ENCODE measurements at regions not wholly inside any gene's neighbourhood (a gene's known extent, or its start where the extent isn't known, plus 50 kb on each side); places are given as distances from the start of the nearest gene placed in this dataset.

DNA sequence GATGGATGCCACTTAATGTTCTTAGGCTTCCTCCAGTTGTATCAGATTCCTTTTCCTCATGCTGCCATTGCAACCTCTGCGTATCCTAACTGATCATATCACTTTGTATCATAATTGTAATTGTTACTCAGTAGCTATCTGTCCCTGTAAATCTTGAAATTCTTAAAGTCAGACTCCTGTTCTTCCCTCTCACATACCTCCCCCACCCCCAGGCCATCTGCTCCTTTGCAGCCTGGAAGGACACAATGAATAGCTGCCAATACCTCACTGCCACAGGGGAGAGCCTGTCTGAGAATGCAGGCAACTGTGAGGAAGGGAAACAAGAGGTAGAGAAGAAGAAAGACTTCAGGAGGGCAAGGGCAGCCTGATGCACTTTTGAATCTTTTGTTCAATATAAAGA lies 228.5 kb downstream of the ENC1 start:
- DNase-seq (ENCODE audit: low spot score) = no peak
- intact Hi-C loops (cut with DNase I) = no loop called here

DNA sequence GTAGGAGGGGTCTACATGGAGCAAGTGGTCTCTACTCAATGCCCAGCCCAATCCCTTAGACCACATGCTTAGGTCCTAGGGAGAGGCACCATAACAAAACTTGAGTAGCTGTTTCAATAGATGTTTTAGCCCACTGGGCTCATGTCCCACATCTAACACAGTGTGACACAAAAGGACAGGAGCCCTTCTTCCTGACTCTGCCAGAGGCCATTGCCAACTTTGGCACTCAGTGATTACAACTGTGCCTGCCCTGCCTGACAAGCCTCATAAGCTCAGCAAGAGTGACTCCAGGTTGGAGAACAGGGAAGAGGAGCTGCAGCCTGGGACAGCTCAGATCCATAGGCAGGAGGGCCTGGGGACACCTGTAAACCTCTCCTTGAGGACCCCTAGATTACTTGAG lies 230.8 kb downstream of the ENC1 start:
- intact Hi-C loops (cut with DNase I) = no loop called here
- DNase-seq (ENCODE audit: low spot score) = no peak

DNA sequence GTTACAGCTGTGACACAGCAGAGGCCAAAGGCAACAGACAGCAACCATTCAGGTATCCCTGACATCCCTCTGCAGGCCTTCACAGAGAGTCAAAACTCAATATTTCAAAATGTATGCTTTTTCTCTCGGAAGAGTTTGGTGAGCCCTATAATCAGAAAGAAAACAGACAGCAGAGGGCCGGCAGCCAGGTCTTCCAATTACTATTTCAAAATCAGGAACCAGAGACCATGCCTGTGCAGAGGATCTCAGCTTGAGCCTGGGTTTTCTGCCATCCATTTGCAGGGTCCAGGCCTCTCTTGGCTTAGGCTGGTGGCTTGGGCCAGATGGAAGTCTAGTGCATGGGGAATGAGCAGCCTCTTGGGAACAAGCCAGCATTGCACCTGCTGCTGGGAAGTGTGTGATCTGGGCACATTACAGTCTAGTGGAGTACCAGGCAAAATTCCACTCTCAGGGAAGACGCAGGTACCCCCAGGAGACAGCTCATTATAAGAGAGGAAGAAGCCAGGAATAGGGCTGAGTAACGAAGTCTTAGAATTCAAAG lies 231.3 kb downstream of the ENC1 start:
- DNase-seq (ENCODE audit: low spot score) = no peak
- intact Hi-C loops (cut with DNase I) = no loop called here

DNA sequence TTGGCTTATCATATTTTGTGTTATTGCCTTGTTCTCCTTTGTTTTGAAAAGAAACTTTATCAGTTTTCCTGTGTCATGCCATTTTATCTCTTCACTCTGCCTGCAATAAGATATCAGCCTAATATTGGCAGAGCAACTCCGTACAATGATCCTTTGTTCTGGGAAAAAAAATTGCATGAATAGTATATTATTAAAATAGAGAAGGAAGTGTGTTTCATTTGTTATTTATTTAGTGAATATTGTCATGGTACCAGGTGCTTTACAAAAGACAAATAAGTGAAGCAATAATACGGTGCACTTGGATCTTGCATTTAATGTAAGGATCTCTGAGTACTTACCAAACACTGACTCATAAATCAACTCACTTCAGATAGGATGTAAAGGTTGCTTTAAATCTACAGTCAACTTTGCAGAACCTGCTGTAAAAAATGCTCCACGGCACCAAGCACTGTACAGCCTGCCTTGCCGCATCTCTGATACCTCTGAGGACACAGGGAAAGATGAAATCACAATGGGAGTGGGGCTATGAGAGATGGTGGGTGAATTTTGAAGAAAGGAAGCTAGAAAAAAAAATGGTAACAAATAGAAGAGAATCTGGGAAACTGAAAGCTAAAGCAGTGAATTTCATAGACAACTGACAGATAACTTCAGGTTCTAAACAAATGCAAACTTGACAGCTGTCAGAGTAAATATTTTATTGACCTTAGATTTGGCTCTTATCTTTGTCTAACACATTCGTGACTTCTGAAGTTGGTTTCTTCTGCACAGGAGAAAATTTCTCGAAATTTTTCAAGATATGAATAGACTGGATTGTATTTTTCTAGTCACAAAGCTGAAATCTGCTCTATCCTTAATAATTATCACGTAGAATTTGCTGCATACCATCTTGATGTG lies 232.1 kb downstream of the ENC1 start:
- DNase-seq (ENCODE audit: low spot score) = no peak
- intact Hi-C loops (cut with DNase I) = no loop called here

DNA sequence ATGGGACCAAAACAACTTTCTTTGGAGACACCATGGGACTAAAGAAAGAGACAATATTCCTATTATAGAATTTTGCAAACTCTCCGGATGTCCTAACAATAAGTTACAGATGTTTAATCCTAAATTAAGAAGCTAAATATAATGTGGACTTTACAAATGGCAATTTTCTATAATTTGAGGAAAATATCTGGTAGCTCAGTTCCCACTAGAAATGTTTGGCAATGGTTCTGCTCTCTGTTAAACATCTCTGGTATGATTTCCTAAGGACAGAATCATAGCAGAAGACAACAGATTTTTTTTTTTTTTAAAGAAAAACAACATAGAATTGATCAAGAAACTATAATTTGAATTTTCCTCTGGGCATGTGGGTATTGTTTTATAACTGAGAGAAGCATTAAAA lies 232.8 kb downstream of the ENC1 start:
- intact Hi-C loops (cut with DNase I) = no loop called here

DNA sequence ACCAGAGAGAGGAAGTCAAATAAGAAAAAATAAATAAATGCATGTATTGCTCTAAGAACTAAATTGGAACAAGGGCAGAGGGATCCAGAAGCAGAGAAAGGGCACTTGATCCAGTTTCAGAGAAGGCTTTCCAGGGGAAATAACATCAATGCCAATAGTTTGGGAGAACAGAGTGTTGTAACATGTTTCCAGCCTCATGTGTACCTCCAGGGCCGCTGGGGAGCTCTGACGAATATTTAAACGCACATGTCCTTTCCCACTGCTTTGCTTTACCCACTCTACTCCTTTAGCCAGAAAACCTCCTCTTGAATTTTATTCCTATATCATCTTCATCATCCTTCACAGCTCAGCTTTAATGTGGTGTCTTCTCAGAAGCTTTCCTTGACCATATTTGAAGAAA lies 233.7 kb downstream of the ENC1 start:
- DNase-seq (ENCODE audit: low spot score) = no peak
- intact Hi-C loops (cut with DNase I) = no loop called here

More for the DNA sequence above, 232.8 kb downstream of the ENC1 start:
- no peak for DNase-seq (ENCODE audit: low spot score)

DNA sequence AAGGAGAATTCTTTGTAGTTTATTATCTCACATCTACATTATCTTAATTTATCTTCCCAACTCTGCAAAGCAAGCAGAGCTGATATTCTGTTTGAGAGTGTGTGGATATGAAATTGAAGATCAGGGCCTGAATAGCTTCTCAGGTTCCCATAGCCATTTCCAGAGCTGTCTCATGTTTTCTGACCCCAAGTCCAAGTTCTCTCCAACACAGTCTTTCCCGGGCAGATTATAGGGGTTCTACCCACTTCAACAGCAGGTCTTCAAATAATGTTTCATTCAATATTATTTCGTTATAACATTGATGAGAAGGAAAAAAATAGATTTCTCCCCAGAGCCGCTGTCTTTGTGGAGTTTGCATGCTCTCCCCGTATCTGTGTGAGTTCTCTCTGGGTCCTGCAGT lies 234.9 kb downstream of the ENC1 start:
- no peak for DNase-seq (ENCODE audit: low spot score)
- intact Hi-C loops (cut with DNase I) = no loop called here

DNA sequence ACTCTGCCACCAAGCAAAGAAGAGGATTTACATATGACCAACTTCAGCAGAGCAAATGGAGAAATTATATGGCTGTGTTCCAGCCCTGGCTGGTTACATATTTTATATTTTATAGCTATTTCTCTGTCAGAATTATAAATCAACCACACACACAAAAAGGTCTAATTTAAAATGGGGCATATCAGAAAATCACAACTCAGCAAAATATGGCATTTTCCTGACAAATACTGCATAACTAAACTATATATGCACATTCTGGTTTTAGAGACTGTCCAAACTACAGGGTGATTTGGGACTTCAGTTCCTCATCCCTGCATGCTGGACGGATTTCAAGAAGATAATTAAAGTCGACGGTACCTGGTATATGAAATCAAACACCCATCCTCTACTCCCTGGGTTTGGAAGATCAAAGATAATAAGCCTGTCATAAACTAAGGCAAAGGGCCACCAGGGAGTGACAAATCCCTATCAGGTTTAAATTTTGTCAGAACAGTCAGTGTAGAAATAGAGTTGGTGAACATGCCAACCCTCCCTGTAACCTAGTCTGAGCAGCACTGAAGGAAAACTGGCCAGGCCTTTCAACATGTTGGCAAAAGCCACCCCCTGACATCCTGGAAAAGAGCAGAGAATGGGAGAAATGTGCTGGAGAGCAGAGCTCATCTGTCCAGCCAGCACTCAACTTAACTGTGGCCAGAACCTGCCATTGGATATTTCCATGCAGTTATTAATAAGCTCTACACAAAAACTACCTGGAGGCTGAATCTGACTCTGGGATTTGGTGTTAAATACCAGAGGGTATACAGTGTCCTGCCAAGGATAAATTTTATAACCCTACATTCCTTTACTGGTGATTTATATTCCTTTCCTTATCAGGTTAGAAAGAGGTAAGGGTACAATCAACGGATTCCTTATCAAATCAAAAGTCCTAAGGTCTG lies 235.7 kb downstream of the ENC1 start:
- intact Hi-C loops (cut with DNase I) = no loop called here
- no peak for DNase-seq (ENCODE audit: low spot score)

DNA sequence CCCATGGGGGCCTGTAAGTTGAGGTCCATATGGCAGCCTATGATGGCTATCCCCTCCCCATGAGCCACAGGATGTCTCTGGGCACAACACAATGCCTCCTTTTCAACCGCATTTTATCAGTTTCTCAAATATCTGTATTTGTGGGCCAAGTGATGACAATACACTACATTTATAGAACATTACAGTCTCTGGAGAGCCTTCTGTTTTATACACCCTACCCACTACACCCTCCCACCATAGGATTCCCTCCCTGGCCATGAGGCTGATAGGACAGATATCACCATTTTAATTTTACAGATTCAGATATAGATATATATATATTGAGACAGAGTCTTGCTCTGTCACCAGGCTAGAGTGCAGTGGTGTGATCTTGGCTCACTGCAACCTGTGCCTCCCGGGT lies 236.8 kb downstream of the ENC1 start:
- intact Hi-C loops (cut with DNase I) = no loop called here
- DNase-seq (ENCODE audit: low spot score) = no peak

DNA sequence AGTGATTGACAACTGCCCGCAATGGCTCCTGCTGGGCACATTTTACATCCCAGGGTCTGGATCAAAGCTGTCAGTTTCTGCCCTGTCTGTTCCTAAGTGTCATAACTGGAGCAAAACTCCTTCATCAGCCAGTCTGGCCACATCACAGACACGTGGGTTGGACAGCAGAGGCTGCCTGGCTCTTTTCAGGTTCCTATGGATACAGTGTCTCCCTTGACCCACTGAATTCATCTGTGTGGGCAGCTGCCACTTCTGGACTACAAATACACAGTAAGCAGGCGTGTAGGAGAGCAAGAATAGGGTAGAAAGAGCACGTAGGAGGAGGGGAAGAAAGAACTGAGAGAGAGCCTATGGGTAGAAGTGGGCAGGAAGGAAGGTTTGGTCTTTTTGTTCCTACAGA lies 238.0 kb downstream of the ENC1 start:
- intact Hi-C loops (cut with DNase I) = no loop called here
- no peak for DNase-seq (ENCODE audit: low spot score)

DNA sequence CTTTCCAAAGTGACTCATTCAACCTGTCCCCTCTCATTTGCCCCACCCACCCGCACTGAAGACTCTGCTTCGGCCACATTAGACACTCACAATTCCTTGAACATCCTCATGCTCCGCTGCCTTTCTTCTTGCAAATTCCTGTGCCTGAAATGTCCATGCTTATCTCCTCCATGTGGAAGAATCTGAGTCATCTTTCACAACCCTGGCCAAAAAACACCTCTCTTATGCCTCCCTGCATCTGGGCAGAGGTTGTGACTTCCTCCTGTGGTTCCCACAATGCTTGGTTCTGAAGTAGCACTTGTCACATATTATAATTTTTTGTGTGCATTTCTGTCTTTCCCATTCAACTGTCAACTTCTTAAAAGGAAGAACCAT lies 238.6 kb downstream of the ENC1 start:
- intact Hi-C loops (cut with DNase I) = no loop called here
- no peak for DNase-seq (ENCODE audit: low spot score)

DNA sequence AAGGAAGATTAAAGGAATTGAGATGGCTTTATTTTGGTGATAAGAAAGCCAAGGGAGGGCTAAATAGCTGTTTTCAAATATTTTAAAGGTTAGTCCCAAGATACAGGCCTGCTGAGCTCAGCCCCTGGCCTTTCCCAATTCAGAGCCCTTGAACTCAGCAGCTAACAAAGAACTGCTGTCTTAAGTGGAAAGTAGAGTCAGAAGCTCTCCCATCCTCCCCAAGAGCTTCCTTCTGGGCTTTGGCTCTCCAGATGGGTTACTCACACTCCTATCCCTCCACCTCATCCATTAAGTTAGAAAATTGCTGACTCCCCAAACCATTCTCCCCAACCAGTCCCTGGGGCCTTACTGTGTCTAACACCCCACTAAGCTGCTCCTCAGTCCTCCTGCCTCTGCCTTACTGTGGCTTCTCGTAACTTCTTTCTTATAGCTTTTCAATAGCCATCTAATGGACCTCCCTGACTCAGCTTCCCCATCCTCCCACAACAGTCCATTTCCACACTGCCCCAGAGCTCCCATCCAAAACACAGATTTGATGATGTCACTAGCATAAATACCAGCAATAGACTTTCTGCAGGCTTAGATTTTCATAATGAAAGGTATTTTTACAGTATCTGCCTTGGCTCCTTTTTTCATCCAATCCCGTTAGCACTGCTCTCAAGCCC lies 239.1 kb downstream of the ENC1 start:
- no peak for DNase-seq (ENCODE audit: low spot score)

DNA sequence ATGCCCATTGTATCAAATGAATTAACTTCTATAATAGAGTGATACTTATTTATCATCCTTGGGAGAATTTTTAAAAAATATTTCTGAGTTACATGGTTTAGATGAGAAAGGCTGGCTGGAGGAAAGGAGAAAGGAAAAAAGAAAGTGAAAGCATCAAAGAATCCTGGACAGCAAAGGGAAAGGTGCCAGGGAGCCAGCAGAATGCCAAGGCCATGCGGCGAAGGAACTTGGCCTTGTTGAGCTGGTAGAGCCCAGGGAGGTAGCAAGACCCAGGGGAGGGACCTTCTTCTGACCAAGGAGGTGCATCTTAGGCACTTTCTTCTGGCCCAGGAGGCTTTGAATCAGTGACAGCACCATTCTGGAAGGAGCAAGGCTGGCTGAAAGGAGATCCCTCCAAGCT lies 240.5 kb downstream of the ENC1 start:
- intact Hi-C loops (cut with DNase I) = no loop called here
- DNase-seq (ENCODE audit: low spot score) = no peak

More for the DNA sequence above, 239.1 kb downstream of the ENC1 start:
- intact Hi-C loops (cut with DNase I) = no loop called here

DNA sequence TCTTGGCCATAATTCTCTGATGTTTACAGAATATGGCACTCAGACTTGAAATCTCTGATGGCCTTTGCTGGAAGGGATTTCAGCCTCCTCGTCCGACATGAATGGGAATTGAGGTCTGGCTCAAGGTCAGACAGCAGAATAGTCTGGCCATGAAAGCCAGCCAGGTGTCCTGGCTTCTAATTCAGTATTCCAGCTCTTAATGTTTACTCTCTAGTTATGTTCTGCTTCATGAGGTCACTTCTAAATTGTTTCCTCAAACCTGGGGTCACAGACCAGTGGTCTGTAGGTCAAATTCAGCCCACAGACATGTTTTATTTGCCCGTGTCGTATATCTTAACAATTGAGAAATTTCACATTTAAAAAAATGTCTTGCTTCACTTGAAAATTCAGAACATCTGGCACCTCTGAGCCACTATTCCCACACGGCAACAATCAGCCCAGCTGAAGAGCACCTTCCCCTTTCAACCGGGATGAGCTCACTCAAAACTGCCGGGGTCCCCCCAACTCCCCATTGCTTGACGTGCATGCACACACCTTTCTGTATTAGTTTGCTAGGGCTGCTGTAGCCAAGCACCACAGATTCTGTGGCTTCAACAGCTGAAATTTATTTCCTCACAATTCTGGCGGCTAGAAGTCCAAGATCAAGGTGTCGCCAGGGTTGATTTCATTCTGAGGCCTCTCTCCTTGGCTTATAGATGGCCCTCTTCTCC lies 243.5 kb downstream of the ENC1 start:
- intact Hi-C loops (cut with DNase I) = loop anchor here (10.0 kb wide), 1 partner anchor 362 kb away; no protein-coding TSS in a partner anchor
- no peak for DNase-seq (ENCODE audit: low spot score)

DNA sequence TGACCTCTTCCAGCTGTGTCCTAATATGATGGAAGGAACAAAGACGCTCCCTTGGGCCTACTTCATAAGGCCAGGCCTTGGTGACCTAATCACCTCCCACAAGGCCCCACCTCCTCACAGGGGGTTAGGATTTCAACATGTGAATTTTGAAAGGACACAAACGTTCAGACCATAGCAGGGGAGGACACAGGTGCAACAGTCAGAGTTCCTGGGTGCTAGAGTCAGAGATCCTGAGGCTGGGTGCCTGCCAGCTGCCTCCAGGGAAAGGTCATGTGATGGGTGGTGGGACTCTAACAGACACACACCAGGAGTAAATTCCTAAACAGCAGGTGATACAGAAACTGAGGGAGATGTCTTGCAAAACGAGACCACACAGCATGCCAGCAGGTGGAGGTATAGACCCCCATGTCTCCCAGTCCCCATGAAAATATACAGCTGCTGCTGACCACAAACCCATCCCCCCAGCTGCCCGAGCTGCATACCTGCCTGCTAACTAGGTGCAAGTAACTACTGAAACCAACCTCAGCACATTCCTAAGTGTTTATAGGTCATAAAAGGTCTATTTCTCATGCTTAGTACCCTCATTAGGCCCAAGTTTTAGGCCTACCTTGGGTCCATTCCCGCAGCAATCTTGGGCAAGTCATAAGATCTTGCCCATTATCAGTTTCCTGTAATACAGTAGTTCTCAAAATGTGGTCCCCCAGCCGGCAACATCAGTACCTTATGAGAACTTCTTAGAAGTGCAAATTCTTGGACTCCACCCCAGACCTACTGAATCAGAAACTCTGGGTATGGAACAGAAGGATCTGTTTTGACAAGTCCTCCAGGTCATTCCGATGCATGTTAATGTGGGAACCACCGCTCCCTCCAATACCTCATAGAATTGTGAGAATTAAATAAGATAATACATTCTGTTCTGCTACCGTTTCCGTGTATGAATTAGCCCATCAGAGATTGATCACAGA lies 245.3 kb downstream of the ENC1 start:
- no peak for DNase-seq (ENCODE audit: low spot score)
- intact Hi-C loops (cut with DNase I) = loop anchor here (10.0 kb wide), 1 partner anchor 360 kb away; no protein-coding TSS in a partner anchor

DNA sequence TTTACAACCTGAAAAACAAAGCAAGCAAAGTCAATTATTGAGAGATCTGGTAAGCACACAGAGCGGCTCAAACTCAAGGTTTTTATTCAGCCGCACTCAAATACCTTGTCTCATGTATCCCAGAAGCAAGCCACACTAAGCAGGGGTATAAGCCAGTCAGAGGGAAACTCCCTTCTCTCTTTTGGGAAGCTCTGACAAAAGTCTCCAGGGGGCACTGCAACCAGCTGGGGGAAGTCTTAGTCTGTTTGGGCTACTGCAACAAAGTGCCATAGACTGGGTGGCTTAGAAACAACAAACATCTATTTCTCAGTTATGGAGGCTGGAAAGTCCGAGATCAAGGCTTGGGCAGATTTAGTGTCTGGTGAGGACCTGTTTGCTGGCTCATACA lies 246.0 kb downstream of the ENC1 start:
- intact Hi-C loops (cut with DNase I) = loop anchor here (10.0 kb wide), 1 partner anchor 360 kb away; no protein-coding TSS in a partner anchor
- DNase-seq (ENCODE audit: low spot score) = no peak

DNA sequence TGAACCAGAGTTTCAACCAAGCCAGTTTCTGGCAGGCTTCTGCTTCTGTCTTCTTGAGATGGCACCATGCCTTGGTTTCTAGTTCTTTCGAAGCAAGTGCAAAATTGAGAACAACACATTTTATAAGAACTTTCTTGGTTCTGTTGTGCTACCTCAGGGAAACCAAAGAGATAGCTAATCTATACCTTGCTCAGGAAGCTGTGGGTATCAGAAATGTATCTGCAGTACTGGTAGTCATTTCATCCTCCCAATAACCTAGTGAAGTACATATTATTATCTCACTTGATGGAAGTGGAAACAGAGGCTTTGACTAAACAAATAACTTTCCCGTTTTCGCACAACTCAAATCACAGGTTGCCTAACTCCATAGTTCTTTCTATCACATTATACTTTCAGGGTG lies 246.6 kb downstream of the ENC1 start:
- intact Hi-C loops (cut with DNase I) = loop anchor here (10.0 kb wide), 1 partner anchor 359 kb away; no protein-coding TSS in a partner anchor
- no peak for DNase-seq (ENCODE audit: low spot score)
